ENCODE measurements at regions not wholly inside any gene's neighbourhood (a gene's known extent, or its start where the extent isn't known, plus 50 kb on each side); places are given as distances from the start of the nearest gene placed in this dataset.

DNA sequence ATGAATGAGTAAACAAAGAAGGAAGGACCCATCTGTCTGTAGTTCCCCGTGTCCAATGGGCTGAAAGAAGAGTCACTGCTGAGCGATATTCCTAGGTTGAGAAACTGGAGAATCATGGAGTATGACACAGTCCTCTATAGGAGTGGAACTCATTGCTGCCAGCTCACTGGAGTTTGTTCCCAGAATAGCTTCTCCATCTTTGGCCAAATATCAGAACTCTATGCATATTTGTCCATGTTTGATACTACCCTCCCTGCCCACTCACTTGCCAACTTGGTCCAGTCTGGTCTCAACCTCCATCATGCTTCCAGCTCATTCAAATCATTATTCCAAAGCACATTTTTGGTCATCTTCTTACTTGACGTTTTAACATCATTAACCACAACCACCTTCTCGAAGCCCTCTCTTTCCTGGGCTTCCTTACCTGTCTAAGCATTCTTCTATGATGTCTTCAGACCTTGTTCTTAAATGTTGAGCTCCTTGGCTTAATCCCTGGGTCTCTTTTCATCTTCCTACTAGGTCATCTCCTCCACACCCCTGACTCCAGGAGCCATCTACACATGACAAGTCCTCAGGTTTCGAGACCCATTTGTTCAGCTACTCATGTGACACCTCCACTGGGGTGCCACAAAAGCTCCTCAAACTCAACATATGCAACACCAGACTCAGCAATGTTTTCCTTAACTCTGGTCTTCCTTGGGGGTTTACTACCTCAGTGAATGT, 221.6 kb downstream of the MYCN start:
- TF ChIP-seq, protein P1, sequence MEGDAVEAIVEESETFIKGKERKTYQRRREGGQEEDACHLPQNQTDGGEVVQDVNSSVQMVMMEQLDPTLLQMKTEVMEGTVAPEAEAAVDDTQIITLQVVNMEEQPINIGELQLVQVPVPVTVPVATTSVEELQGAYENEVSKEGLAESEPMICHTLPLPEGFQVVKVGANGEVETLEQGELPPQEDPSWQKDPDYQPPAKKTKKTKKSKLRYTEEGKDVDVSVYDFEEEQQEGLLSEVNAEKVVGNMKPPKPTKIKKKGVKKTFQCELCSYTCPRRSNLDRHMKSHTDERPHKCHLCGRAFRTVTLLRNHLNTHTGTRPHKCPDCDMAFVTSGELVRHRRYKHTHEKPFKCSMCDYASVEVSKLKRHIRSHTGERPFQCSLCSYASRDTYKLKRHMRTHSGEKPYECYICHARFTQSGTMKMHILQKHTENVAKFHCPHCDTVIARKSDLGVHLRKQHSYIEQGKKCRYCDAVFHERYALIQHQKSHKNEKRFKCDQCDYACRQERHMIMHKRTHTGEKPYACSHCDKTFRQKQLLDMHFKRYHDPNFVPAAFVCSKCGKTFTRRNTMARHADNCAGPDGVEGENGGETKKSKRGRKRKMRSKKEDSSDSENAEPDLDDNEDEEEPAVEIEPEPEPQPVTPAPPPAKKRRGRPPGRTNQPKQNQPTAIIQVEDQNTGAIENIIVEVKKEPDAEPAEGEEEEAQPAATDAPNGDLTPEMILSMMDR (IDR thresholded peaks at IDR 0.05; ENCODE audit: low read depth, low read length): no peak
- TF ChIP-seq POLR2A (IDR thresholded peaks at IDR 0.05; ENCODE audit: extremely low read depth, insufficient read length) (no peak), MYC (IDR thresholded peaks at IDR 0.05; ENCODE audit: low read depth, low read length) (no peak)
- TF ChIP-seq, protein P2, sequence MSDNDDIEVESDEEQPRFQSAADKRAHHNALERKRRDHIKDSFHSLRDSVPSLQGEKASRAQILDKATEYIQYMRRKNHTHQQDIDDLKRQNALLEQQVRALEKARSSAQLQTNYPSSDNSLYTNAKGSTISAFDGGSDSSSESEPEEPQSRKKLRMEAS (IDR thresholded peaks at IDR 0.05; ENCODE audit: low read depth, low read length): no peak

All from NB4 (cell line).